HG03196 (cell line): ENCODE measurements at regions not wholly inside any gene's neighbourhood (a gene's known extent, or its start where the extent isn't known, plus 50 kb on each side); places are given as distances from the start of the nearest gene placed in this dataset.
"Not testable (repeated sequence)": the region's sequence is repeated elsewhere in the genome, so short reads cannot be mapped to it uniquely, and the experiment has no call there.

ENCODE experiments used
- ATAC-seq: cut with Tn5 transposase; IDR thresholded peaks from one replicate; pipeline ENCODE4 v1.9.1; 2021; ENCODE audit not compliant: unreplicated experiment

GRCh38 chr10:34058845-34059614 is 724.6 kb upstream of the NRP1 start:
- no peak for ATAC-seq

DNA sequence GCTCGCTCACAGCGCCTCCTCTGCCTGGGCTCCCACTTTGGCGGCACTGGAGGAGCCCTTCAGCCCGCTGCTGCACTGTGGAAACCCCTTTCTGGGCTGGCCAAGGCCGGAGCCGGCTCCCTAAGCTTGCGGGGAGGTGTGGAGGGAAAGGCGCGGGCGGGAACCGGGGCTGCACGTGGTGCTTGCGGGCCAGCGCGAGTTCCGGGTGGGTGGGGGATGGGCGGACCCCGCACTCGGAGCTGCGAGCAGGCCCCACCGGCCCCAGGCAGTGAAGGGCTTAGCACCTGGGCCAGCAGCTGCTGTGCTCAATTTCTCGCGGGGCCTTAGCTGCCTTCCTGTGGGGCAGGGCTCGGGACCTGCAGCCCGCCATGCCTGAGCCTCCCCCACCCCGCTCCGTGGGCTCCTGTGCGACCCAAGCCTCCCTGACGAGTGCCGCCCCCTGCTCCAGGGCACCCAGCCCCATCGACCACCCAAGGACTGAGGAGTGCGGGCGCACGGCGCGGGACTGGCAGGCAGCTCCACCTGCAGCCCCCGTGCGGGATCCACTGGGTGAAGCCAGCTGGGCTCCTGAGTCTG is 721.0 kb upstream of the NRP1 start:
- not testable (repeated sequence) for ATAC-seq

DNA sequence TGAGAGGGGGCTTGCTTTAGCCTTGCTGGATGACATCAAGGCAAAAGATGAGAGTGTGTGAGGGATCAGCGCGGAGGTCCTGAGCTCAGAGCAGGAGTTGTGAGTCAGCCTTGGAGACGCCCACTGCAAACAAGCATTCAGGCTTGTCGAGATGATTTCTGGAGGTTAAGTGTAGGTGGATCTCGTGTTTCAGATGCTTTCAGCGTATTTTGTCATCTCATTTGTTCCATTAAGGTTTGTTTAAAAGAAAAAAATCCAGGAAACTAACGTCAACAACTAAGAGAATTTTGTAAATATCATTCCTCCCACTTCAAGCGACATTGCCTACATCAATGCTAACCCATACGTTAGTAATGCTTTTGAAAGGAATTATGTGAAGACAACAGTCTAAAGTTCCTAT is 715.4 kb upstream of the NRP1 start:
- no peak for ATAC-seq

DNA sequence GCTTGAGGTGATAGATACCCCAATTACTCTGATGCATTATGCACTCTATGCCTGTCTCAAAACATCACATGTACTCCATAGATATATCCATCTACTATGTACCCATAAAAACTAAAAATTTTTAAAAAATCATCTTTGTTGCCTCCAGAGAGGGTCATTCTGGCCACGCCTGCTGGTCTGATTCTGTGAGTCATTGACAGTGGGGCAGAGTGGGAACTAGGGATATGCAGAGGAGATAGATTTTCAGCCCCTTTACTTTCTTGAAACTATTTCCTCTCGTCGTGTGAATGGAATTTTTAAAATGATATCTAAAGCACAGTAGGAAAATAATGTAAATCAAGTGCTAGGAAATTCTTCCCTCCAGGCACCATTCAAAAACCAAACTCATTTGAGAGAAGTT is 715.0 kb upstream of the NRP1 start:
- no peak for ATAC-seq

- ATAC-seq = no peak
Measured at GRCh38 chr10:34047389-34047788, 712.9 kb upstream of the NRP1 start.

DNA sequence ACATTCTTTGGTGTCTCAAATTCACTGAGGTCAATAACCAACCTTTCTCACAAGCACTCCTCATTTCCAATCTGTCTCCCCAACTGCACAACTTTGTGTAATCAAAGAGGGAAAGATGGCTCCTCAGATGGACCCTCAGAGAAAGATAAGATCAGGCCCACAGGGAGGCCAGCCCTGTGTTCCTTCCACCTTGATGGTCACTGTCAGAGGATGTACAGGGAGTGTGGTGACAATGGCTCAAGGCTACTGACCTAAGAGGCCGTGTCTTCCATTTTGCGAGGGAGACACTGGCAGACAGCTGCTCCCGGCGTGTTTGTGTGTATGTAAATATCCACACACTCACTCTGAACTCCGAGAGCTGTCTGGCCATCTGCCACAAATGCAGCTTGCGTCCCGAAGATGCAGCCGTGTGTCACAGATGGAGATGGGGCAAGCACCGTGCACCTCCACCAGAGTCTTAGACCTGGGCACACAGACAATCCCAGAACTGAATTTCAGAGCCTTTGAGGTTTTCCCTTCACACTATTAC is 712.1 kb upstream of the NRP1 start:
- no peak for ATAC-seq

DNA sequence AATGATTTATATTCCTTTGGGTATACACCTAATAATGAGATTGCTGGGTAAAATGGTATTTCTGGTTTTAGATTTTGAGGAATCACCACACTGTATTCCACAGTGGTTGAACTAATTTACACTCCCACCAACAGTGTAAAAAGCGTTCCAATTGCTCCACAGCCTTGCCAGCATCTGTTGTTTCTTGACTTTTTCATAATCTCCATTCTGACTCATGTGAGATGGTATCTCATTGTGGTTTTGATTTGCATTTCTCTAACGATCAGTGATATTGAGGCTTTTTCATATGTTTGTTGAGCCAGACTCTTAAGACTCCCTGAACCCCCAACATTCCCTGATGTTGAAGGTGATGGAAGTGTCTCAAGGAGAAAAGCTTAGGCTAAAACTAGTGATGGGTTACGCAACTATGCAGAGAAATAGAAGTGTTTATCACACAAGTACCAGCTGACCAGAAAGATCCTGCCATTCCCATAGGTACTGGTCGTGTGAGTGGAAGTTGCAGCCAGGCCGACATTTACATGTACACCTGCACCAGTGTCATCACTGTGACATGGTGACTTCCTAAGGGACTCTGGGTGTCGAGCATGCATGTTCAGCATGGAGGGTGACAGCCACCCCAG is 711.2 kb upstream of the NRP1 start:
- ATAC-seq = no peak

DNA sequence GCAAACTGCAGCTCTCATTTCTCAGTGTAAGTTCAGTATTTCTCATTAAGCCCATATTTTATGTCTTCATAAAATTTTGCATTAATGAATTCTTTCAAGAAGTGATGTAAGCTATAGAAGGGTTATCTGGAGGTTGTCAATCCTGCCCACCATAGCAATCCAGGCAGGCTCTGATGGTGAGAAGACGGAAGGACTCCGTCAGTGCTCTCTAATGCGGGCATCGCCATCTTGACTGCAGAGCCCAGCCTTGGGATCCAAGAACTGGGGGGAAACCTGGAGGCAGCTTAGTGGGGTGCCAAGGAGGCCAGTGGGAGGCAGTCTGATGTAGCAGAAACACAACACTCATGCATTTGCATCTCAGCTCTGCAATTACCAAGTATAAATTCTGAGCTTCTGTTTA is 707.4 kb upstream of the NRP1 start:
- ATAC-seq = no peak

GRCh38 chr10:34037499-34037898 is 703.0 kb upstream of the NRP1 start:
- no peak for ATAC-seq

DNA sequence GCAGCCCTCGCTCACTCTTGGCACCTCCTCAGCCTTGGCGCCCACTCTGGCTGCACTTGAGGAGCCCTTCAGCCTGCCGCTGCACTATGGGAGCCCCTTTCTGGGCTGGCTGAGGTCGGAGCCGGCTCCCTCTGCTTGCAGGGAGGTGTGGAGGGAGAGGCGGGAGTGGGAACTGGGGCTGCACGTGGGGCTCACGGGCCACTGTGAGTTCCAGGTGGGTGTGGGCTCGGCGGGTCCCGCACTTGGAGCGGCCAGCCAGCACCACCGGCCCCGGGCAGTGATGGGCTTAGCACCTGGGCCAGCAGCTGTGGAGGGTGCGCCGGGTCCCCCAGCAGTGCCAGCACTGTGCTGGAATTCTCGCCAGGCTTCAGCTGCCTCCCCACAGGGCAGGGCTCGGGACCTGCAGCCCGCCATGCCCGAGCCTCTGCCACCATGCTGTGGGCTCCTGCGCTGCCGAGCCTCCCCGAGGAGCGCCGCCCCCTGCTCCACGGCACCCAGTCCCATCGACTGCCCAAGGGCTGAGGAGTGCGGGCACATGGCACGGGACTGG is 700.8 kb upstream of the NRP1 start:
- ATAC-seq = not testable (repeated sequence)

DNA sequence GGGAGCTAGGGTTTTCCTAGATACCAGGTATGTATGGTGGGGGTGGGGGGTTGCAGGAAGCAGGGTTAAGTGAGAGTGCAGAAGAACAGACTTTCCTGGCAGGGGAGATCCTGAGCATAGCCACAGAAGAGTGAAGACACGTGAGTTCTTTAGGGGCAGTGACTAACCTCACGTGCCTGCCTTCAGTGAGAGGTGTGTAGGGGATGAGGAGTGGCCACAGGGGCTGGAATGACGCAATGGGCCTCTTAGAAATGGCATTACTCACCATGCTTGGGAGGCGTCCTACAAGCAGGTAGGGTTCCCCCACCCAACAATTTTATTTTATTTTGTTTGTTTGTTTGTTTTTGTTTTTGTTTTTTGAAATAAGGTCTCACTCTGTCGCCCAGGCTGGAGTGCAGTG is 698.6 kb upstream of the NRP1 start:
- ATAC-seq = no peak

DNA sequence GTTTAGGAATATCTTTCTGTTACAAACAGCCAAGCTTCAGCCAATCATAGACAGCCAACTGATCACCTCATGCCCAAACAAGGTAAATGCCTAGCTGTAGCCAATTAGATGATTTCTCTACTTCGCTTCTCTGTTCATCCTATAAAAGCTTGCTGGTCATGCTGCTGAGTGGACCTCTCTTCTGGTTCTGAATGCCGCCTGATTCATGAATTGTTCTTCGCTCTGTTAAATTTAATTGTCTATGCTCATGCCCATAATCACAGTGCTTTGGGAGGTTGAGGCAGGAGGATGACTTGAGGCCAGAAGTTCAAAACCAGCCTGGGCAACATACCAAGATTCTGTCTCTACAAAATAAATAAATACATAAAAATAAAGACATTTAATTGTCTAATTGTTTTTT is 698.1 kb upstream of the NRP1 start:
- no peak for ATAC-seq

- ATAC-seq = no peak
Measured at GRCh38 chr10:34031400-34031799, 696.9 kb upstream of the NRP1 start.

- no peak for ATAC-seq
Measured at GRCh38 chr10:34029455-34029854, 695.0 kb upstream of the NRP1 start.

DNA sequence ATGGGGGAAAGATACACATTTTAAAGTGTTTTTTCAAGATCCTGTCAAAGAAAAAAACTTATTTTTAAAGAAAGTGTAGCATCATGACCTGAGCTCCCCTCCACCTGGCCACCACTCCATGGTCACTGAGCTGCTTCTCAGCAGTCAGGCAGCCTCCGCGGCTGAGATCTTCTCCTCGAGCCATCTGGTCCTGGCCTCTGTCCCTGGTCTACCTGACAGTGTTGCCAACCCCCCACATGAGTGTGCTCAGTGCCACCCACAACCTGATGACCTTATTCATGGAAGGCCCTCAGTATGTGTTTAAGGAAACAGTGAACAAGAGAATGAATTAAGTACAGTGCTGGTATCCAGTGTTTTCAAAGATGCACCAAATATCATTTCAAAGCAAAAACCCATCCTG is 694.5 kb upstream of the NRP1 start:
- no peak for ATAC-seq

DNA sequence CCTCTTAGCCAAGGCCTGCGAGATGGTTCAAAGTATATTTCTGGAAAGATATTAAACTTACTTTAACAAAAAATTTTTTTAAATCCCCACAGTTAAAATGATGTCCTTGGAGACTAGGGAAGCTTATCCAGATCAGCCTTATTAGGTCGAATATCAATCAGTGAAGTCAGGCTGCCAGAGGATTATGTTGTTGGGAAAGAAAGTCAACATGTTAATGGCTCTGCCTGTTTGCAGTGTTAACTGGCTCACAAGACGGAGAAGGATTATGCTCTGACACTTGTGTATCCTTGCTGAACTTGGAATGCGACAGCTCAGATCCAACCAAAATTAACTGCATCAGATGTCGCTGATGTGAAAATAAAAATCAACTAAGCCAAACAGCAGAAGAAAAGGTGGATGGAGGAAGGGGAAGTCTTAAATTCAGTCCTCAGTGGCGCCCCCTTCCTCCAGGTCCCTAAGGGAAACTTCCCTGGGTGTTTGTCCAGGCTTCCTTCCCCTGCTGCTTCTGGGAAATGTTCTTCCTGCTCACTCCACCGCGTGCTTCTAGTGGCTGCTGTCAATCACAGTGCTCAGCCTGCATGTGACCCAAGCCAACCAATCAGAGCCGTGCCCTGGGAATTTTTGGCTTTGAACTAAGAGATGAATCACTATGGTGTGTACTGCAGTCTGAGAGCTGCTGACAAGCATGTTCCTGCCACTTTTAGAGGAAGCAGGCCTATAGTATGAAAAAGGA is 690.4 kb upstream of the NRP1 start:
- no peak for ATAC-seq

- ATAC-seq = no peak
Measured at GRCh38 chr10:34024282-34024681, 689.8 kb upstream of the NRP1 start.

DNA sequence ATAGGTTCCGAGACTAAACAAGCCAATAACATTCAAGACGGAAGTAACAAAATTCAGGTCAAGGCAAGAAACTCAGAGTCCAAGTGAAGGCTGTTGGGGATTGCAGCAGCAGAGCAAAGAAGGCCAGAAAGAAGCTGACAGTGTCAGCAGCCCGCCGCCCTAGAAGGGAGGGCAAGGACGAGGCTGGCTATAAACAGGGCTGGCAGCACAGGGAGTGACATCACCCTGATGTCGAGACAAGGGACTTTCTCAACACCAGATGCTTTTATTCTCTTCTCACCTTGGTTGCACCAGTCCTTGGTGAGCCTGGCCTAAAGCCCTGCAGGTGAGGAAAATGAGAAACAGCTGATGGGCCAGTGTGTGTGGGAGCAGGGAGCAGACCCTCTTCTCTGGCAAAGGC is 687.7 kb upstream of the NRP1 start:
- no peak for ATAC-seq

GRCh38 chr10:34018784-34019183 is 684.3 kb upstream of the NRP1 start:
- ATAC-seq = no peak

GRCh38 chr10:34018129-34018528 is 683.7 kb upstream of the NRP1 start:
- ATAC-seq = no peak

- ATAC-seq = no peak
Measured at GRCh38 chr10:34017281-34017680, 682.8 kb upstream of the NRP1 start.
